ENCODE measurements at regions not wholly inside any gene's neighbourhood (a gene's known extent, or its start where the extent isn't known, plus 50 kb on each side); places are given as distances from the start of the nearest gene placed in this dataset.
"Not testable (repeated sequence)": the region's sequence is repeated elsewhere in the genome, so short reads cannot be mapped to it uniquely, and the experiment has no call there.

DNA sequence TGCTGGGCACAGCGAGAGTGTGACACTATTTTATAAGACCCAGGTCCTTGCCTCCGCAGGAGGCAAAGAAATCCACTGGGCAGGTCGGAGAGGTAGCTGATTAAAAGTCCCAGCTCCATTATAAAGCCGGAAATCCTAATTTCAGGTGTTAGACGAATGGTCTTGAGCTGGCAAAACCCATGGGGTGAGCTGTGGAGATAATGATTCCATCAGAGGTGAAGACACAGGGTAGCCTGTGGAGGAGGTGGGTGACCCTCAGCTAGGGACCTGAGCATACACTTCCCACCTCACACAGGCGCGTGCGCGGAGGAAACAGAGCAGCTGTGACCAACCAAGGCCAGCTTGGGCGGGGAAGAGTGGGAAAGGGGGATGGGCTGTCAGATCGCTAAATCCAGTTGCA is 201.7 kb upstream of the CXCR4 start:
- no peak for DNase-seq

DNA sequence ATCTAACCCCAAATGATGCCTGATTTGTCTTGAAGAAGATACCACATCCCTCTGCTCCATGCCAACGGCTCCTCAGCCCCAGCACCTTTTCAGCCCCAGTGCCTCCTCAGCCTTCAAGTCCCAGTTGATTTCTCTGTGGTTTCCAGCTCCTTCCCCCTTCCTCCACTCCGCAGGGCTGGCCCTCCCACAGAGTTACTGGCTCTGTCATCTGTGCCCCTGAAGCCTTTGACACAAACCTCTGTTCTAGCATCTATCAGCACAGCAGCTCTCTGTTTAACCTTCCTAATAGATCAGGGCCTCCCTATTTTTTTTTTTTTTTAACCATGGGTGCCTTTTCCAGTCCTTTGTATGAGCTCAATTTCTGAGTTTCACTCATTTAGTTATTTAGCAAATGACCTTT is 201.3 kb upstream of the CXCR4 start:
- DNase-seq: no peak

DNA sequence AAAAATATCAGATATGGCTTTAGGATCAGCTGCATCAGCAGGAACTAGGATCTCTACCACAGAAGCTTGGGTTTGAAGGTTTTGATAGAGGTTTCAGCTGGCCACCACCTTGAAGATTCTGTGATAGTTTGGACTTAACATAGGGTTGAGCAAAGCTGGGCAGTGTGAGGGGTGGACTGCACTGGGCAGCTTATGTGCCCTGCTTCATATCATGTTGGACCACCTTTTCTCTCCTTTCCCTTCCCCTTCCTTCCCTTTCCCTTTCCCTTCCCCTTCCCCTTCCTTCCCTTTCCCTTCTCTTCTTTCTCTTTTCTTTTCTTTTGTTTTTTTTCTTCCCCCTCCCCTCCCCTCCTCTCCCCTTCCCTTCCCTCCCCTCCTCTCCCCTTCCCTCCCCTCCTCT is 196.3 kb upstream of the CXCR4 start:
- DNase-seq: no peak

DNA sequence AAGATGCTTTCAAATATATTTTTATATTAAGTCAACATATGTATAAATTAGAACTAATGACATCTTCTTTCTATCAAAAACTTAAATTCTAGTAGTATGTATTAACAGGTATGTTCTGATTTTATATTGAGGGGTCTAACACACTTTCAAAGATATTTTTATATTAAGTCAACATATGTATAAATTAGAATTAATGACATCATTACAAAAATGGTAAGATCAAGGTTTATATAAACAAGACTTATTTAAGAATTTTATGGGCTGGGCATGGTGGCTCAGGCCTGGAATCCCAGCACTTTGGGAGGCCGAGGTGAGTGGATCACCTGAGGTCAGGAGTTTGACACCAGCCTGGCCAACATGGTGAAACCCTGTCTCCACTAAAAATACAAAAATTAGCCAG is 194.6 kb upstream of the CXCR4 start:
- DNase-seq: not testable (repeated sequence)

DNA sequence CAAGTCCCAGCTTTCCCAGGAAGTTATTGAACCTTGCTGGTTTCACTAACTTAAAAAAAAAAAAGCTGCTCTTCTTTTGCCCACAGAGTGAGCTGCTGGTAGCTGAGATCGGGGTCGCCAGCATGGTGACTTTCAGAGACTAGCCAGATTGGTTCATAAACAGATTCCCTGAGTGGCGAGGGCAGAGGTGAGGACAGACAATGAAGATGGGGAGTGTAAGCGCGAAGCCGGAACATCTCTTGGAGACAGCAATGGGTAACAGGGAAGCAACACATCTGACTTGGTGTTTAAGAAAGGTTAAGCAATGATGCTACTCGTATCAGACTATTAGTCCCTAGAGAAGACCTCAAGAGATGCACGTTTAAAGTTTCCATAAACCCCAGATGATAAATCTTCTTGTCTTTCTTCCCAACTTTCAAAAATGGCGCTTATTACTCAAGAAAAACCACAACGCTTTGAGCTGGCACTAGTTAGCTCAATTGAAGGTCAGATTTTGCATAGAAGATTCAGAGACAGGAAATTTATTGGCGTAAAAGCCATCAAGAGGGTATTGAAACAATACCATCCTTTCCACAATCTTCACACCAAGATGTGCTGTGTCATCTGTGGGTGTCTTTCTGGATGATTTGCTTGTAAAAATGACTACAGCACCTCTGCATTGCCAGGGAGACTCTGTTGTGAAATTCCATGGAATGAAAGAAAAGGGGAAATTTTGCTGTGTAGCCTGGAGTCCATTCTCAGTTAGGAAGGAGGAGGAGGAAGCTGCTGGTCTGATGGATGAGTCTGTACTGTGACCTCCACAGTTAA is 193.1 kb upstream of the CXCR4 start:
- no peak for DNase-seq

DNA sequence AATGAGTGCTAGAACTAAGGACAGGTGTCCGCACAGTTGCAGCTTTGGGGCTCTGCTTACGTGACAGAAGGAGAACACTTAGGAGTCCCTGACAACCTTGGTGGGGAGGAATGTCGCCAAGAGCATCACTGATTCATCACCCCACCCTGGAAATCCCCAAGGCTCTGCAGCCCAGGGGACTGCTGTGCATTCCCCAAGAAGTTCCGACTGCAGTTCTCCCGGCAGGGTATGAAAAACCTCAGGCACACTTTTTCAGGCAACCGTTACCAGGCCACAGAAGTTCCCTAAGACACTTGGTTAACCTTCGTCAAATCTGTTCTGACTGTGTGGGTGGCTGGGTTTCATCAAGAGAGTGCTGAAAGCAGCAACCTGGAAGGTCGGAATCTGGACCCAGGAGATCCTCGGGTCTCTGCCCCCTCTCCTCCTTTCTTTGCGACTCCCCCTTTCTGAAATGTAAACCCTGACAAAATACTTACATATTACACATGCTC is 192.1 kb upstream of the CXCR4 start:
- DNase-seq: no peak

DNA sequence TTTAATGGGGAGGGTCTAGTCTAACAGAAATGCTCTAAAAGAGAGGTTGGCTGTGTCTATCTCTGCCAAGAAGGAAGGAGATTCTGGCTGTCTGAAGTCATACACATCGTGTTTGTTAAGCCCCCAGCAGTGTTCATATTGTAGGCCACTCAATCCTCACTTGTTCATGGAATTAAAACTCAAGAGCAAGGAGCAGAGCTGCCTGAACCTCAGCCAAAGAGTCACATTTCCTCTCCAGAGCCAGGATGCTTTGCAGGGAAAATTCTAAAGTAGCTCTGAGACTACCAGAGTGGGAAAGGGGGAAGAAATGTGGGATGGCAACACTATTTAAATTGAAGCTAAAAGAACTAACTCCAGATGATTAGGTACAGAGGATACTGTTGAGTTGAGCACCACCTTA is 190.7 kb upstream of the CXCR4 start:
- no peak for DNase-seq

DNA sequence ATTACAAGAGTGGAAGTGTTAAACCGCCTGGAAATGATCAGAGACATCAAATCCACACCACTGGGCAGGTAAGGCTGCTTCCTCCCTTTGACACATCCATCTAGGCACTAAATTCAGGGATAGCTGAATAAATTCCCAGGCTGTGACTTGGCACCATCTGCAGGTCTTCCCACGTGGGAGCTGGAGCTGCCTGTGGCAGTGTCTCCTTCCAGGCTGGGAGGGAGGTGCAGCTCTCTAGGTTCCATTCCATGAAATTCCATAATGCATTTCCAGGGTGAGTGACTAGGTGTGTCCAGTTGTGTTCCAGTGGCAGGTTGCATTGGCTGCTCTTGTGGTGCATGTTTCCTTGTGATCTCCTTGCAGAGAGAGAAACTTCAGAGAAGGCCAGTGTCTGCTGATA is 188.9 kb upstream of the CXCR4 start:
- DNase-seq: no peak

DNA sequence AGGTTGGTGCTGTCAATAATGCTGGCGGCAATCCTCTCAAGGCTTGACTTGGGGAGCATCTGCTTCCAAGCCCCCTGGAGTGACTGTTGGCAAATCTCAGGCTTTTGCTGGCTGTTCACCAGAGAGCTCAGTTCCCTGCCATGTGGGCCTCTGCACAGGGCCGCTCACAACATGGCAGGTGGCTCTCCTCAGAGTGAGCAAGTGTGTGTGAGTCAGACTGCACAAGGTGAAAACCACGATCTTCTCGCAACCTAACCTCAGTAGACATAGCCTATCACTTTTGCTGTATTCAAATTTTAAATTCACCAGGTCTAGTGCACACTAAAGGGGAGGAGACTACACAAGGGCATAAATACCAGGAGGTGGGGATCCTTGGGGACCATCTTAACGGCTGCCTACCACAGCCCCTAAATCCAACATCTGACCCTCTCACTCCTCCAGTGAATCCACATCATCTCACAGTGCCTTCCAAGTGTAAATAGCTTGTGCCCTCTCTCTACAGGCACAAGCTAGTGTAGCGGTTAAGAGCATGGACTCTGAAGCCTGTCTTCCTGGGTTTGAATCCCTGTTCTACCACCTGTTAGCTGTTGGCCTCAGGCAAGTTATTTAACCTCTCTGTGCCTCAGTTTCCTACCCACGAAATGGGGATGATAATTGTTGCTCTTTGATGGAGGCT is 187.7 kb upstream of the CXCR4 start:
- DNase-seq: peak; percentile 32

DNA sequence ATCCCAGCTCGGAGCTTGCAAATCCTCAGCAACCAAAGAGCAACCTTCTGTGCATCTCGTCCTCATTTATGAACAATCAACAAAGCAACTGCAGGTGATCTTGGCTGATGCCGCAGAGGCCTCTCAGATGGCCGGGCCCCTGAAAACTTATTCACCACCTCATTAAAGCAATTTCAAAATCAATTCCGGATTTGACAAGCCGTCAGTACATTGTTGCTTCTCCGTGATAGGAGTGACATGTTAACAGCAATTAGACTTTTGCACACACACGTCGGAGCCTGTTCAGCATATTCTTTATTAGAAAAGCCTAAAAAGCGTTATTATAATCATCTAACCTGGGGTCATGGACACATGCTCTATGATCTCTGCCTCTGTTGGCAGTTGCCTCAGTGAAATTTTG is 183.1 kb upstream of the CXCR4 start:
- DNase-seq: no peak

DNA sequence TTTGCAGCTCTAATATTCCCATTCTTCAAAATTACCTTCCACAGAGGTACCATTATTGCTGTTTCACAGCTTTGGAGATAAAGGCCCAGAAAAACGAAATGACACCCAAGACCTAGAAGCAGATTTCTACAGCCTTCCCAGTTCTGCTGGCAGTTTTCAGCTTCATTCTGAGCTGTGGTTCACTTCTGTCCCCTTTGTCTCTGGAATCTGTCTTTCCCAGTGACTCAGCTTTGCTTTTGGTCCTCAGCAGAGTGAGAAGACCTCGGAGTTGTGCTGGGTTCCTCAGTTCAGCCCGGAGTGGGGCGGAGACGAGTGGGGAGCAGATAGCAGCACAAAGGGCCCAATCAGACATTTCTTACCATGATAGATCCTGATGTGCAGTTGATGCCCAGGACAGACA is 180.7 kb upstream of the CXCR4 start:
- no peak for DNase-seq

DNA sequence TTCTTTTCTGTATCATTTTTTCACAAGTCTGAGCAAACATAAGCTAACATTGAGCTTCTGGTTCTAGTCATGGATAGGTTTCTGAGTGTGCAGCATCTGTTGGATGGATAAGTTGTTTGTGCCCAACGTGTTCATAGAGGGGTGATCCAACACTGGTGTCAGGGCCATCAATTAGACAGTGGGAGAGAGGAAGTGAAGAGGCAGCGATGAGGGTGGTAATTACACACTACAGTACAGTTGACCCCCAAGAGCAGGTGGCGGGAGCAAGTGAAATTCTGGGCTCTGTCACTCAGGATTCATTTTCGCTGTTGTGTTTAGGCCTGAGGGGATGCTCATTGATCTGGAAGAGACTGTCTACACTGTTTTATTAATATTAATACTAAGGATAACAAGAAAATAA is 180.0 kb upstream of the CXCR4 start:
- DNase-seq: no peak

DNA sequence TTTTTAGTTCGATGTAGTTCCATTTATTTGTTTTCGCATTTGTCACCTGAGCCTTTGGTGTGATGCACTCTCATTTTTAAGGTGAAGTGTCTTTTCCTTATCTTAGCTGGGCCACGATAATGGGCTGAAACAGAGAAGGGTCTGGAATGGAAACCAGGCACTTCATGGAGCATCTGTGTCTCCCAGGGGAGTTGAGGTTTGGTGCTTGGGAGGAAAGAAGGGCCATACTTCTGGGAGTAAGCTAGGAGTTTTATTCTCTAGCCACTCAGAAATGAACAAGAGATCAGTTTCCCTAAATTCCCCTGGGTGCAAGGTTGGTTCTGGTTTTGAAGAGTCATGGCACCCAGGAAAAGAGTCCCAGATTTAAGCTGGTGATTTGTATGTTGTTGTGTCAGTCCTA is 179.4 kb upstream of the CXCR4 start:
- DNase-seq: no peak

DNA sequence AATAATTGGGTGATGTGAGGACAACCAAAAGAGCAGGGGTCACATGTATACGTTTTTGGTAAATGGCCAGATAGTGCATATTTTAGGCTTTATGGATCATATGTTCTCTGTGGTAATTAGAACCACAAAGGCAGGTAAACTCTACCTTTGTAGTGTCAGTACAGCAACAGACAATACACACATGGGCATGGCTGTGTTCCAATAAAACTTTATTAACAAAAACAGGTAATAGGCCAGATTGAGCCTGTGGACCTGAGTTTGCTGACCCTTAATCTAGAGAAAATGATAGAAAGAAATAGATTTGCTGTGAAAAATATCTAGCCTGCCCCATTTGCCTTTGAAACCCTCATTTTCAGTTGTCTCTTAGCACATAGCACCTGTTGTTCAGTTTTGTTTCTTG is 177.2 kb upstream of the CXCR4 start:
- no peak for DNase-seq

DNA sequence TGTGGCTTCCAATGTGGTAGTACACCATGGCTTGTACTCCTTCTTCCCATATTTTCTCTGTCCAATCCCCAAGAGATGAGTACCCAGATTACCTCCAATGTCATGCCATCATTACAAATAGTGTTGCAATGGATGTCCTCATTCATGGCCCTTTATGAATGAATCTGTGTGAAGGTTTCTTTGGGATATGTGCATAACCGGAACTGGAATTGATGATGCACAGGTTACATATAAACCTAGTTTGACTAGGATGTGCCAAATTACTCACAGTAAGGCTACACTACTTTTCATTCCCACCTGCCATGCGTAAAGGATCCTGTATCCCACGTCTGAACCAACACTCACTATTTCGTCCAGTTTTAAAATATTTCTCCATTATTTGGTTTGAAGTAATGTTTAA is 173.9 kb upstream of the CXCR4 start:
- no peak for DNase-seq

DNA sequence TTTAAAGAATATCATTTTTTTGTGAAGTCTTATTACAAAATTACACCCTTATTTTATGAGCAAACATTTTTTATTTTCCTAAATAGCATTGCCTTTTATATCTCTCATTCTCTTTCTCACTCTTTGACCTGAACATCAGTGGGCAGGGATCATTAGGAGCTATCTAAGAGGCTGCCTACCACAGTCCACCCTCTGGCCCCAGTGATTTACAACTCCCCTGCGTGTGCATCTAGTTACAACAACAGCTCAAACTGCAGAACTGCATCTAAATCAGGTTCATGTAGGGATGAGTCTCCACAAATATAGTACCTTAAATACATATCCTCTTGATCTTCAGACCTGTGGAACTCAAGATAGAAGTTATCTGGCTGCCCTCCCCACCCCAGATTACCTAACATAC is 172.4 kb upstream of the CXCR4 start:
- DNase-seq: no peak

DNA sequence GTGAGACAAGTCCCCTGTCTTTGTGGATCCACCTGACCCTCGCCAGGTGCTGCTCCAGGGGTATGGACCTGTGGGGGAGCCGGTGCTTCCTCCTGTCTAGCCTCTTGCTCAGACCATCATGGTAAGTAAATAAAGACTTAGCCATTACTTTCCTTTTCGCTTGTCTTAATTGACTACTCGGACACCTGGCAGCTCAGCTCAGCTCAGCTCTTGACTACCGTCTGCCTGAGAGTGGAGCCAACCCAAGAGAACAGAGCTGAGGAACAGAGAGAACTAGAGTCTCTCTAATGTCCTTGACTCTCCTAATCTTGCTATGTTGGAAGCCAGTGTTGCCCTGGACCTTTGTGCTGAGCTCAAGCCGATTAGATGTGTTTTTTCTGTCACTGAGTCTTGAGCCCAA is 170.3 kb upstream of the CXCR4 start:
- no peak for DNase-seq

DNA sequence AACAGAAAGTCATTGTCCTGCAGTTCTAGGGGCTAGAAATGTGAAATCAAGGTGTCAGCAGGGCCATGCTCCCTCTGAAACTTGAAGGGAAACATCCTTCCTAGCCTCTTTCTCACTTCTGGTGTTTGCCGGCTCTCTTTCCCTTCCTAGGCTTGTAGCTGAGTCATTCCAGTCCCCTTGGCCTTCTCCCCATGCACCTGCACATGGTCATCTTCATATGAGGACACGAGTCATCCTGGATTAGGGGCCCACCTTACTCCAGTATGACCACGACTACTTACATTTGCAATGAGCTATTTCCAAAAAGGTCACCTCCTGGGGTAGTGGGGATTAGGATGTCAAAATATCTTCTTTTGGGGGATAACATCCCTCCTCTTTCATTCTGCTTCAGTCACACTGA is 168.5 kb upstream of the CXCR4 start:
- no peak for DNase-seq

DNA sequence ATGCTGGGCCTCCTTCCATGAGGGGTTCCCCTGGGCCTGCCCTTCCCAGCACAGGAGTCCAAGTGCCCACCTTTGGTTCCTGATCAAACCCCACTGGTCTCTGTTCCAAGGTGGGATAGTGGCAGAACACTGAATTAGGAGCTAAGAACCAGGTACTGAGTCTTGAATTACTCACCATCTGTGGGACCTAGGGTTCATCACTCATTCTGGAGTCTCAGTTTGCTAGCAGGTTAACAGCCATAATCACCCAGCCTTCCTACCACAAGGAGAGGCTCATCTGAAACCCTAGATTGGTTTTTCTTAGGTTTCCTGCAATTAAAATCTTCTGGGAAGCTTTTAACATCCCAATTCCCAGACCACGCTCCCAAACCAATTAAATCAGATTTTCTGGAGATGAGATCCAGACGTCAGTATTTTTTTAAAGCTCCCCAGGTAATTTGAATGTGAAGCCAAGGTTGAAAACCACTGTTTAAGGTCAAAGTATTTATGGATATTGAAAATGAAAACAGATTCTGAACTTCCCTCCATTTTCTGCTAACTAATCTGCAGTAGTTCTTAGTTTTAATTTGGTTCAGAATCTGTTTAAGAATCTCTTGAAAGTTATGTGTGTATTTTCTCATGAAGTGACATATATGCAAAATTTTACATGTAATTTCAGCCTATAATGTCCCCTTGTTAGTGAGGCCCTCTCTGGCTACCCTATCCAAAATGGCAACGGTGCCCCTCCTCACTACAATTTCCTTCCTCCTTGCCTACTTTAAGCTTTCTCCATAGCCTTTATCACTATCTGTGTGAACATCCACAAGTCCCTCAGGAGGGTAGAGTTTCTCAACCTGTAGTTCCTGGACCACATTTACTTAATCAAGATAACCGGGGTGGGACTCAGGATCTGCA is 166.5 kb upstream of the CXCR4 start:
- DNase-seq: no peak

DNA sequence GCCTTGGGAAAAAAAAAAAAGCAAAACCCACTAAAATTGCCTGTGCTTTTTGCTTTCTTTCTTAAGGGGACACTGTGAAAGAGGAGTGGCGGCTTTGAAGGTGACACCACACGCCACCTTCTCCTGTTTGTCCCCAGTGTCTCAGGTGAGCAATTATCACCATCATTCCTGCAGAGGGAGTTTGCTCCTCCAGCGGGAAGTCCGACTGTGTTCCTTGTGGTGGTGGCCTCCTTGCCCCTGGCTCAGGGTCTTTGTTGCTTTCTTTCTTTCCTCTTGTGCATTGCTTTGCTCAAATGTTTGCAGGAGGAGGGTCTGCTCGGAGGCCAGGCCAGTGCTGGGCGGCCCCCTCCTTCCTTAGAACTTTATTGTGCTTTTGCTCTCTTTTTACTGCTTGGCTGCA is 164.3 kb upstream of the CXCR4 start:
- no peak for DNase-seq

DNA sequence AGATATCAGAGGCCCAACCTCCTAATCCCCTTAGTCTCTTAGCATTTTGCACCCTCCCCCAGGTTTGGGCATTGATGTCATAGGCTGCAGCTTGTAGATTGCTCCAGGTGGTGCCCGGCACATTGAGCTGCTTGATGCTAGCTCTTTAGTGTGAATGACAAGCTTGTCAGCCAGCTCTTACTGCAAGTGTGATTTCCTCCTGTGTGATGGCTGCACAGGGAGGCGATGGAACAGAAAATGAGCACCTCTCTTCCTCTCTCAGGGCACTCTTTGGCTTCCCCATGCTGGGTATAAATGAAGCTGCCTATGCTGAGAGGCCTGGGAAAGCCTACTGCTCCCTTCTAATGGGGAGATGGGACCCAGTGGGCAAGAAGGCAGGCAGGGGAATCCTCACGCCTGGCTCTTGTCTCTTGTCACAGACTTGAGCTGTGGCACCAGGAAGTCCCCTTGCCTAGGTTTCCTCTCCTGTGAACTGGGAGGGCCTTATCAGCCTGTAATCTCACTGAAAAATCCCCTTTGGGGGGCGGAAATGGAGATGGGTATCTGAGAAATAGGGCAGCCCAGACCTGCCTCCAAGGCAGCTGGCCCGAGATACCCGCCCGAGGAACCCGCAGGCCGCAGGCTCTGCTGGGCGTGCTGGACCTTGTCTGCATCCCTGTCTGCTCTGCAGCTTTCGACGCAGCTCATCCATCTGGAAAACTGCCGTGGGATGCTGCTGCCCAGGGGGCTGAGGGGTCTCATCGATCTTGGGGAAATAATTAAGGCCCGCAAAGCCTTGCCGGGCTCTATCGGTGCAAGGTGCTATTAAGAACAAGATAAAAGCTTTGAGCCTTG is 163.5 kb upstream of the CXCR4 start:
- DNase-seq: peak; percentile 42

DNA sequence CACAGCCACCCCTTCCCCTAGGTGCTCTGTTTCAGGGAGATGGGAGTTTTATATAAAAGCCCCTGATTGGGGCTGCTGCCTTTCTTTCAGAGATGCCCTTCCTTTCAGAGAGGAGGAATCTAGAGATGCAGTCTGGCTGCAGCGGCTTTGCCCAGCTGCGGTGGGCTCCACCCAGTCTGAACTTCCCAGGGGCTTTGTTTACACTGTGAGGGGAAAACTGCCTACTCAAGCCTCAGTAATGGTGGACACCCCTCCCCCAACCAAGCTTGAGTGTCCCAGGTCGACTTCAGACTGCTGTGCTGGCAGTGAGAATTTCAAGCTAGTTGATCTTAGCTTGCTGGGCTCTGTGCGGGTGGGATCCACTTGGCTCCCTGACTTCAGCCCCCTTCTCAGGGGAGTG is 148.4 kb upstream of the CXCR4 start:
- DNase-seq: not testable (repeated sequence)

DNA sequence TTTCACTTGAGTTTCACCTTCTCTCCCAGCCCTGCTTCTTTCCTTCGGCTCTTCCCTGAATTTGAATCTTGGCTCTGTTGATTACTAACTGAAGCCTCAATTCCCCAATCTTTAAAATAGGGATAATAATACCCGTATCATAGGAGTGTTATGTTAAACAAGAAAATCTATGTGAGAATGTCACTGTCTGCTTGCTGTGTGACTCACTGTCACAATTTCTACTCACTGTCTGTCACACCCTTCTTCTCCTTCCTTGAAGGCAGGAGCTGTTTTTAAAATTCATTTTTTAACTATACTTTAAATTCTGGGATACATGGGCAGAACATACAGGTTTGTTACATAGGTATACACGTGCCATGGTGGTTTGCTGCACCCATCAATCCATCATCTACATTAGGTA is 141.6 kb upstream of the CXCR4 start:
- no peak for DNase-seq

Measured in activated effector memory CD4-positive, alpha-beta T cell treated with Interleukin-2 at 50 U/mL for 16 hours (primary cell).